Transverse colon (tissue), 4 donors: ENCODE measurements at regions not wholly inside any gene's neighbourhood (a gene's known extent, or its start where the extent isn't known, plus 50 kb on each side); places are given as distances from the start of the nearest gene placed in this dataset.

Source experiments
- DNase-seq: peaks from one replicate; pipeline ENCODE4 v3.0.0-alpha.2; 2019
- H3K27ac ChIP-seq, 4 donors: fragments of 200-600 bp; sonication (generic); 2 replicates each; pipeline ENCODE4 v1.5.1; 2016 to 2018; ENCODE audit warnings: inconsistent platforms in 4 of 4
- H3K27me3 ChIP-seq: fragments of 200-600 bp; sonication (generic); 2 replicates; pipeline ENCODE4 v1.5.1; 2017; ENCODE audit warnings: inconsistent platforms
- H3K36me3 ChIP-seq, 4 donors: fragments of 200-600 bp; sonication (generic); 2 replicates each; pipeline ENCODE4 v1.5.1; 2017 to 2019; ENCODE audit warnings: inconsistent platforms in 4 of 4
- H3K4me1 ChIP-seq, 4 donors: fragments of 200-600 bp; sonication (generic); 2 replicates each; pipeline ENCODE4 v1.5.1; 2017 to 2020; ENCODE audit warnings: inconsistent platforms in 4 of 4
- H3K4me3 ChIP-seq, 4 donors: fragments of 200-600 bp; sonication (generic); 1 replicate in 1 of 4; 2 replicates in 3 of 4; pipeline versions ENCODE4 v1.5.1 to v1.6.1; 2017 to 2019; ENCODE audit warnings: inconsistent platforms in 4 of 4
- H3K9me3 ChIP-seq, 2 donors: fragments of 200-600 bp; sonication (generic); 2 replicates each; pipeline ENCODE4 v1.5.1; 2017 to 2019; ENCODE audit warnings: inconsistent platforms in 2 of 2
- EP300 ChIP-seq: sonication (generic); formaldehyde crosslinking; IDR thresholded peaks from one replicate; pipeline ENCODE4 v1.6.1; 2017; ENCODE audit warnings: antibody characterized with exemption, low read depth
- POLR2A ChIP-seq: fragments of 450-650 bp; IDR thresholded peaks from one replicate; pipeline ENCODE4 v1.6.1; 2016; ENCODE audit warnings: antibody characterized with exemption, mild to moderate bottlenecking, moderate library complexity
- POLR2AphosphoS5 ChIP-seq, 3 donors: sonication (generic); formaldehyde crosslinking; IDR thresholded peaks; one replicate each; pipeline ENCODE4 v1.6.1; 2016; ENCODE audit warnings: antibody characterized with exemption in 3 of 3
- WGBS, 2 donors: methylation state at CpG; one replicate each; pipeline ENCODE4 v1.1.5; 2018; ENCODE audit warnings: low coverage in 1 of 2; 5-methylcytosine and 5-hydroxymethylcytosine counted together
- in situ Hi-C, 4 donors: fragments of 200-750 bp; cut with MboI; loops; one replicate each; pipeline versions ENCODE4 v1.15.0 to v1.15.1; 2017; ENCODE audit warnings: low sequenced_read_pairs in 3 of 4, low pct_ligation_motif_present in 1 of 4, low pct_unique_long_range_greater_than_20kb in 1 of 4
- intact Hi-C: fragments of 100-400 bp; cut with DNase I; formaldehyde crosslinking; loops from one replicate; pipeline ENCODE4 v1.15.1; 2023; ENCODE audit warnings: low total_unique reads
- TF ChIP-seq, protein P1 (sequence below), 5 experiments: fragments of 200-600 bp in 3 of 5; fragments of 450-650 bp in 2 of 5; sonication (generic) in 3 of 5; IDR thresholded peaks; 1 replicate in 2 of 5; 2 replicates in 3 of 5; pipeline ENCODE4 v1.5.1; 2016 to 2017; ENCODE audit warnings: antibody characterized with exemption in 5 of 5, inconsistent platforms in 3 of 5, mild to moderate bottlenecking in 2 of 5, moderate library complexity in 1 of 5

DNA sequence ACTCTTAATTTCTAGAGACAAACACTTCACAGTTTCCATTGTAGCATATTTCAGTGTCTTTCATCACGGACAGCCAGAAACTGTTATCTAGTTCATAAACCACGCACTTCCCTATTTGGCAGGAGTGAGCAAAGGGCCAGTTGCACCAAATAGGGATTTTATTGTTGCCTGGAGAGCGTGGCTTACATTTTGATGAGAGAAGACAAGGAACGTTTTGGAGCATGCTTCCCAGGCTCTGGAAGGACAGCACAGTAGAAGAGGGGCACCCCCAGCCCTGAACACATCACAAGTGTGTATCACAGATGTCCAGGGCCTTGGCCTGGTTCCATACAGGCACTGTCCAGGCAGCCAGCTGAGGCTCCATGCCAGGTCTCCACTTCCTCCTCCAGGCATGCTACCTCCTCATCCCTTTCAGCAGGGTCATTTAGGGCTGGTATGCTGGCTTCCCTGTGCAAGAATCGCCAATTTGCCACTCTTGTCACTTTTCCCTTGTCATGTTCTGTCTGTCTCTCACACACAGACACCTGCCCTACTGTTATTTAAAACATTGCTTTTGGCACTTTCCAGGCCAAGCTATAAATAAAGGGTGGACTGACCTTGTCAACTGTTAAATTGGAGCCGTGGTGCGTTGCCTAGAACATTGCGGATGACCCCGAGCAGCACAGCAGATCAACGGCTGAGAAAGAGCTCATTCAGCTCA is 235.0 kb upstream of the GMDS start:
- Histone ChIP-seq H3K4me3 (no peak overlapping the region), H3K9me3 (peaks cover 5 to 7% of the 10 kb centered on the region in 2 donors), H3K36me3 (no peaks in the 10 kb centered on the region), H3K4me1 (no peaks in the 10 kb centered on the region), H3K27ac (no peak overlapping the region), H3K27me3 (no peaks in the 10 kb centered on the region)
- no peak for TF ChIP-seq EP300
- TF ChIP-seq POLR2A, result no peak
- no peak for TF ChIP-seq POLR2AphosphoS5 (IDR thresholded peaks at IDR 0.05)
- TF ChIP-seq, protein P1, sequence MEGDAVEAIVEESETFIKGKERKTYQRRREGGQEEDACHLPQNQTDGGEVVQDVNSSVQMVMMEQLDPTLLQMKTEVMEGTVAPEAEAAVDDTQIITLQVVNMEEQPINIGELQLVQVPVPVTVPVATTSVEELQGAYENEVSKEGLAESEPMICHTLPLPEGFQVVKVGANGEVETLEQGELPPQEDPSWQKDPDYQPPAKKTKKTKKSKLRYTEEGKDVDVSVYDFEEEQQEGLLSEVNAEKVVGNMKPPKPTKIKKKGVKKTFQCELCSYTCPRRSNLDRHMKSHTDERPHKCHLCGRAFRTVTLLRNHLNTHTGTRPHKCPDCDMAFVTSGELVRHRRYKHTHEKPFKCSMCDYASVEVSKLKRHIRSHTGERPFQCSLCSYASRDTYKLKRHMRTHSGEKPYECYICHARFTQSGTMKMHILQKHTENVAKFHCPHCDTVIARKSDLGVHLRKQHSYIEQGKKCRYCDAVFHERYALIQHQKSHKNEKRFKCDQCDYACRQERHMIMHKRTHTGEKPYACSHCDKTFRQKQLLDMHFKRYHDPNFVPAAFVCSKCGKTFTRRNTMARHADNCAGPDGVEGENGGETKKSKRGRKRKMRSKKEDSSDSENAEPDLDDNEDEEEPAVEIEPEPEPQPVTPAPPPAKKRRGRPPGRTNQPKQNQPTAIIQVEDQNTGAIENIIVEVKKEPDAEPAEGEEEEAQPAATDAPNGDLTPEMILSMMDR (IDR thresholded peaks at IDR 0.05), result no peak
- in situ Hi-C loops (no loop called here), intact Hi-C loops (no loop called here)
- DNase-seq, result no peak
- WGBS, 2 donors, result 56 to 72% methylated on average over 3 to 10 of the region's 10 CpGs

DNA sequence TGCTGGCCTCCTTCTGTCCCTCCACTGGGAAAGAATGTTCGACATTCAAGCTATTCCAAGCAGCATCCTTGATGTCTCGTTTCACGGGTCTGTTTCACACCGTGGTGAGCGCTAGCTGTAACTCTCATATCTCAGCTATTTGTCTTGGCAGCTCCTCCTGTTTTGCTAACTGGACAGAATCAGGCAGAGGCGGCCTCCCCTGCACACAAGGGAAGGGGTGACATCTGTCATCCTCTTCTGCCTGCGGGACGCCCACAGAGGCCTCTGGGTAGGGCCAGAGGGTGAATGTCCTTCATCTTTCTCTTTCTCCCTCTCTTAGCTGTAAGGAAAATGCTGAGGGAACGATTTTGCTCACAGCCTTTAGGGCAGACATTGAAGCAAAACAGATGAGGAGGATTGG is 232.8 kb upstream of the GMDS start:
- Histone ChIP-seq H3K27me3 (no peaks in the 10 kb centered on the region), H3K4me1 (no peaks in the 10 kb centered on the region), H3K27ac (peak overlapping the region in 1 of 4 donors; percentile 20), H3K9me3 (peaks cover 0 to 7% of the 10 kb centered on the region in 2 donors), H3K4me3 (no peak overlapping the region), H3K36me3 (no peaks in the 10 kb centered on the region)
- DNase-seq, result no peak
- in situ Hi-C loops, result no loop called here
- TF ChIP-seq, protein P1 (IDR thresholded peaks at IDR 0.05), result no peak
- intact Hi-C loops, result no loop called here
- WGBS, 2 donors, result 25 to 57% methylated on average over 7 to 9 of the region's 9 CpGs

DNA sequence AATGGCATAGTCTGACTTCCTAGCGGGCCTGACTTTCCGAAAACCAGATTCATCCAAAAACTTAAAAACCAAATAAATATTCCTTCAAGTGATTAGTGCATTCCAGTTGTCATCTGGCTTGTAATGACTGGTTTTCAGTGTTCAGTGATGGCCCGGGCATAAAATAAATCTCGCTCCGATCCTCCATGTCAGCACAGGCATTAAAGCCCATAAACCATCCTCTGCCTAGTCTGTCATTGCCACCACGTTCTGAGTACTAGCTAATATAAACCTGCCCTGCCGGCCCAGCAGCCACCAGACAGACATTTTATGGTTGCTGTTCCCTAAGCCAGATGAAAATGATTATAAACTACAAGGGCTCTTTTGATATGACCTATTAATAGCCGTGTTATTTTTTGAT is 232.3 kb upstream of the GMDS start:
- intact Hi-C loops, result no loop called here
- Histone ChIP-seq H3K27me3 (no peaks in the 10 kb centered on the region), H3K4me1 (no peaks in the 10 kb centered on the region), H3K4me3 (no peak overlapping the region), H3K9me3 (peaks cover 0 to 3% of the 10 kb centered on the region in 2 donors), H3K36me3 (no peaks in the 10 kb centered on the region), H3K27ac (peak overlapping the region in 1 of 4 donors; percentile 20)
- TF ChIP-seq EP300 (no peak), POLR2A (no peak), POLR2AphosphoS5 (IDR thresholded peaks at IDR 0.05) (no peak)
- TF ChIP-seq, protein P1 (IDR thresholded peaks at IDR 0.05), result no peak
- DNase-seq, result no peak
- in situ Hi-C loops, result no loop called here
- 41 to 55% methylated on average over 6 to 8 of the region's 8 CpGs for WGBS, 2 donors

DNA sequence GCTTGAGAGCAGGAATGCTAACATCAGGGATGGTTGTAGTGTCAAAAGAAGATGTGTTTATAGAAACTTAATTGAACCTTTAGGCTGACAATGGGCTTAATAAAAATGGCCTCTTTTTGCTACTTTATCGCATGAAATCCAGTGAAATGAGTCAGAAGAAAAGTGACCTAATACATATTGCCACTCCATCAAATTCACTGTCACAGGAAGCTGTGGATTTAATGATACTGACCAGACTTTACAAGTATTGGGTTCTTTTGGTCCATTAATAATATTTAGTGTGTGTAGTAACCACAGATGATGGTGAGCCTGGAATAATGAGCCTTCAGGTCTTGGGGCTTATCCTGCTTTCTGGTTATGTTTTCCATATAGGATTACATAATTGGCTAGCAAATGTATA is 231.8 kb upstream of the GMDS start:
- H3K4me3 ChIP-seq, result no peak overlapping the region
- WGBS, 2 donors, result 94 to 100% methylated on average over 1 of the region's 1 CpG
- no peak for DNase-seq
- H3K36me3 ChIP-seq, result no peaks in the 10 kb centered on the region
- intact Hi-C loops (no loop called here), in situ Hi-C loops (no loop called here)
- no peaks in the 10 kb centered on the region for H3K9me3 ChIP-seq
- no peak overlapping the region for H3K27ac ChIP-seq
- H3K27me3 ChIP-seq, result no peaks in the 10 kb centered on the region
- TF ChIP-seq EP300, result no peak
- TF ChIP-seq POLR2A, result no peak
- no peaks in the 10 kb centered on the region for H3K4me1 ChIP-seq

DNA sequence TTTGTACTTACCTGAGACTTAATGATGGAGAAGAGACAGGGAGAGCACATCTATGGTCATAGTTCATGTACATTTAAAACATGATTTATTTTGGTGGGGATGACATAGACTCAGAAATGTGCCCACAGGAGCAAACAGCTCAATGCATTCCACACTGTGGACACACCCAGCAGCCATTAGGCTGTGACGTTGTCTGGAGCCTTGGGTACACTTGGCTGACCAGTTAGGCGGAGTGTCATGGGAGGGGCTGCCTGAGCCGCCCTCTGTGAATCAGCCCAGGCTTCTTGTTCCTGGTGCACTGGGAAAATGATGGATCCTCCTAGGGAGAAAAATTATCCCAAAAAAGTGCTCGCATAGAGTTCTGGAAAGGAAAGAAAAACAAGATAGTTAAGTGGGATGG is 231.0 kb upstream of the GMDS start:
- 45 to 61% methylated on average over 4 of the region's 4 CpGs for WGBS, 2 donors
- H3K9me3 ChIP-seq, result no peaks in the 10 kb centered on the region
- TF ChIP-seq POLR2AphosphoS5 (IDR thresholded peaks at IDR 0.05), result no peak
- TF ChIP-seq POLR2A, result no peak
- no peak for TF ChIP-seq EP300
- H3K4me1 ChIP-seq, result no peaks in the 10 kb centered on the region
- DNase-seq, result peak; percentile 55
- no peaks in the 10 kb centered on the region for H3K36me3 ChIP-seq
- no peak overlapping the region for H3K4me3 ChIP-seq
- intact Hi-C loops, result no loop called here
- no peak overlapping the region for H3K27ac ChIP-seq
- in situ Hi-C loops, result no loop called here
- no peaks in the 10 kb centered on the region for H3K27me3 ChIP-seq
